BLaER1 treated with 17β-estradiol and CSF1 and Interleukin-3, amounts not matched to agents 10 nM and 100 nM (cell line): ENCODE measurements at regions not wholly inside any gene's neighbourhood (a gene's known extent, or its start where the extent isn't known, plus 50 kb on each side); places are given as distances from the start of the nearest gene placed in this dataset.

Experiments used
- H3K27ac ChIP-seq, 11 experiments: shearing (Covaris generic); formaldehyde crosslinking; 2 replicates each; pipeline ENCODE4 v1.8.1; 2022
- H3K27me3 ChIP-seq, 11 experiments: shearing (Covaris generic); formaldehyde crosslinking; 2 replicates each; pipeline ENCODE4 v1.8.1; 2022
- H3K36me3 ChIP-seq, 11 experiments: shearing (Covaris generic); formaldehyde crosslinking; 2 replicates each; pipeline ENCODE4 v1.8.1; 2022
- H3K4me1 ChIP-seq, 10 experiments: shearing (Covaris generic); formaldehyde crosslinking; 2 replicates each; pipeline ENCODE4 v1.8.1; 2022
- H3K4me2 ChIP-seq, 11 experiments: shearing (Covaris generic); formaldehyde crosslinking; 2 replicates each; pipeline ENCODE4 v1.8.1; 2022
- H3K4me3 ChIP-seq, 10 experiments: shearing (Covaris generic); formaldehyde crosslinking; 2 replicates each; pipeline ENCODE4 v1.8.1; 2022
- H3K9ac ChIP-seq, 11 experiments: shearing (Covaris generic); formaldehyde crosslinking; 2 replicates each; pipeline ENCODE4 v1.8.1; 2022
- H3K9me3 ChIP-seq, 11 experiments: shearing (Covaris generic); formaldehyde crosslinking; replicated peaks in 1 of 11; 2 replicates each; pipeline ENCODE4 v1.8.1; 2022
- H4K20me1 ChIP-seq, 11 experiments: shearing (Covaris generic); formaldehyde crosslinking; 2 replicates each; pipeline ENCODE4 v1.8.1; 2022
- Cebpa-rat ChIP-seq, 11 experiments: shearing (Covaris generic); IDR thresholded peaks; 2 replicates each; pipeline ENCODE4 v1.8.1; 2022

- H4K20me1 ChIP-seq, result no peaks in the 10 kb centered on the region
Observed at GRCh38 chr13:47545201-47546024, 455.7 kb downstream of the SUCLA2 start.

GRCh38 chr13:47539317-47539716 lies 461.8 kb downstream of the SUCLA2 start:
- Histone ChIP-seq H3K27me3 (no peaks in the 10 kb centered on the region), H3K4me2 (no peak overlapping the region), H3K27ac (no peak overlapping the region), H3K9me3 (peaks cover 0 to 12% (median 2%) of the 10 kb centered on the region in 11 experiments; a peak in 9 of 22 replicates), H3K4me3 (no peak overlapping the region), H3K36me3 (no peaks in the 10 kb centered on the region), H4K20me1 (no peaks in the 10 kb centered on the region), H3K9ac (no peak overlapping the region), H3K4me1 (no peaks in the 10 kb centered on the region)
- TF ChIP-seq Cebpa-rat (IDR thresholded peaks at IDR 0.05), result no peak

More at GRCh38 chr13:47545201-47546024, 455.7 kb downstream of the SUCLA2 start:
- no peak overlapping the region for H3K27ac ChIP-seq
- no peak overlapping the region for H3K4me2 ChIP-seq
- H3K27me3 ChIP-seq, result no peaks in the 10 kb centered on the region
- no peaks in the 10 kb centered on the region for H3K9me3 ChIP-seq
- no peak for TF ChIP-seq Cebpa-rat (IDR thresholded peaks at IDR 0.05)
- H3K4me1 ChIP-seq, result no peaks in the 10 kb centered on the region
- H3K9ac ChIP-seq, result no peak overlapping the region
- H3K36me3 ChIP-seq, result no peaks in the 10 kb centered on the region
- no peak overlapping the region for H3K4me3 ChIP-seq

DNA sequence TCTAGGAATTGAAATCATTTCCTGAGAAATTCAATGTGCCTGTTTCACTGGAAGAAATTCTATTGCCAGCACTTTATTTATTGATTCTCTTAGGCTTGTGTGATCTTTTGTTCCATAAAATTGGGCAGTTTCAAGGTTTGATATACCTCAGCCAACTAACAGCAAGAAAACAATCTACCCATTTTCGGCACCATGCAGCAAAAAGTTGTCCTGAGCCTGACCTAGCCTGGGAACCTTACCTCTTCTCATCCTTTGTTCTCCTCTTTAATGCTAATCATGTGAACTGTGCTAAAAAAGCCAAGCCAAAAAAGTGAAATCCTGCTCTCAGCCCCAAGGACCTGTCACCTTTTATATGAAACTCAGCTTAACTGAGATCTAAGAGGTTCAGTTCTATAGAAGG lies 477.3 kb downstream of the SUCLA2 start:
- peaks cover 7 to 15% (median 12%) of the 10 kb centered on the region in 11 experiments; a peak in 20 of 22 replicates for H3K9me3 ChIP-seq
- H3K9ac ChIP-seq, result no peak overlapping the region
- H3K27me3 ChIP-seq, result no peaks in the 10 kb centered on the region
- H3K27ac ChIP-seq, result no peak overlapping the region
- peaks cover 8 to 16% (median 13%) of the 10 kb centered on the region in 10 experiments; a peak in 18 of 20 replicates for H3K4me1 ChIP-seq
- H3K4me3 ChIP-seq, result no peak overlapping the region
- no peak for TF ChIP-seq Cebpa-rat (IDR thresholded peaks at IDR 0.05)
- H3K36me3 ChIP-seq, result no peaks in the 10 kb centered on the region
- H4K20me1 ChIP-seq, result no peaks in the 10 kb centered on the region
- H3K4me2 ChIP-seq, result no peak overlapping the region

GRCh38 chr13:47521890-47522487 lies 479.1 kb downstream of the SUCLA2 start:
- no peak overlapping the region for H3K9ac ChIP-seq
- peaks cover 7 to 17% (median 12%) of the 10 kb centered on the region in 11 experiments; a peak in 20 of 22 replicates for H3K9me3 ChIP-seq
- H3K4me2 ChIP-seq, result no peak overlapping the region
- no peaks in the 10 kb centered on the region for H4K20me1 ChIP-seq
- no peak overlapping the region for H3K4me3 ChIP-seq
- no peaks in the 10 kb centered on the region for H3K27me3 ChIP-seq
- H3K4me1 ChIP-seq, result peaks cover 8 to 16% (median 13%) of the 10 kb centered on the region in 10 experiments; a peak in 18 of 20 replicates
- peak overlapping the region in 1 of 11 experiments; percentile 27; a peak in 1 of 22 replicates for H3K27ac ChIP-seq
- H3K36me3 ChIP-seq, result no peaks in the 10 kb centered on the region
- no peak for TF ChIP-seq Cebpa-rat (IDR thresholded peaks at IDR 0.05)

- peaks cover 20 to 37% (median 25%) of the 10 kb centered on the region in 11 experiments for H3K9me3 ChIP-seq
- peak overlapping the region in 3 of 11 experiments; percentile 2 to 30 (median 9); a peak in 2 of 22 replicates for H3K27ac ChIP-seq
- no peaks in the 10 kb centered on the region for H4K20me1 ChIP-seq
- no peaks in the 10 kb centered on the region for H3K36me3 ChIP-seq
- no peaks in the 10 kb centered on the region for H3K27me3 ChIP-seq
- TF ChIP-seq Cebpa-rat (IDR thresholded peaks at IDR 0.05), result no peak
- peak overlapping the region; percentile 12 to 68 (median 57) for H3K4me2 ChIP-seq
- H3K9ac ChIP-seq, result no peak overlapping the region
- H3K4me3 ChIP-seq, result no peak overlapping the region
- H3K4me1 ChIP-seq, result peaks cover 8 to 16% (median 13%) of the 10 kb centered on the region in 10 experiments; a peak in 18 of 20 replicates
Observed at GRCh38 chr13:47519626-47520025, 481.4 kb downstream of the SUCLA2 start.

DNA sequence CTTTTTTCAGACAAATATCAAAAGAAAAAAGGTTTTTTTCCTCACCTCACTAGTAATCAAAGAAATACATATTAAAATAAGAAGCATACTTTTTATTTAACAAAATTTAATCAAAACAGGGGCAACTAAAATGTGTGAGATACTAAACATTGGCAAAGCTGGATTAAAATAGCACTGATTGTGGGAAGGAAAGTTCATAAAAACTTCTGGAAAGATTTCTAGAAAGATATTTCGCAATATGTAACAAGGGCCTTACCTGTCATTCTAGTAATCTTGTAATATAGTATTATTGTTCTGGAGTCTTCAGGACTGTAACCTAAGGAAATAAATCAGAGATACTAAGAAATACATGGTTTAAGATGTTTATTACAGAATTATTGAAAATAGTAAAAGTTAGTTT lies 482.5 kb downstream of the SUCLA2 start:
- H3K27me3 ChIP-seq, result no peaks in the 10 kb centered on the region
- peaks cover 23 to 43% (median 32%) of the 10 kb centered on the region in 11 experiments for H3K9me3 ChIP-seq
- no peak overlapping the region for H3K4me2 ChIP-seq
- TF ChIP-seq Cebpa-rat (IDR thresholded peaks at IDR 0.05), result peak in 2 of 11 experiments; percentile 62 to 81; a peak in 4 of 22 replicates
- H3K4me1 ChIP-seq, result peaks cover 8 to 16% (median 13%) of the 10 kb centered on the region in 10 experiments; a peak in 18 of 20 replicates
- no peak overlapping the region for H3K4me3 ChIP-seq
- no peak overlapping the region for H3K27ac ChIP-seq
- H3K36me3 ChIP-seq, result no peaks in the 10 kb centered on the region
- H4K20me1 ChIP-seq, result no peaks in the 10 kb centered on the region
- no peak overlapping the region for H3K9ac ChIP-seq

- Histone ChIP-seq H3K4me2 (no peak overlapping the region), H3K27ac (no peak overlapping the region), H4K20me1 (no peaks in the 10 kb centered on the region), H3K9ac (no peak overlapping the region), H3K9me3 (peaks cover 12 to 22% (median 20%) of the 10 kb centered on the region in 11 experiments), H3K36me3 (no peaks in the 10 kb centered on the region), H3K4me3 (no peak overlapping the region), H3K4me1 (no peaks in the 10 kb centered on the region), H3K27me3 (no peaks in the 10 kb centered on the region)
- TF ChIP-seq Cebpa-rat (IDR thresholded peaks at IDR 0.05), result no peak
Observed at GRCh38 chr13:47511647-47512046, 489.4 kb downstream of the SUCLA2 start.

DNA sequence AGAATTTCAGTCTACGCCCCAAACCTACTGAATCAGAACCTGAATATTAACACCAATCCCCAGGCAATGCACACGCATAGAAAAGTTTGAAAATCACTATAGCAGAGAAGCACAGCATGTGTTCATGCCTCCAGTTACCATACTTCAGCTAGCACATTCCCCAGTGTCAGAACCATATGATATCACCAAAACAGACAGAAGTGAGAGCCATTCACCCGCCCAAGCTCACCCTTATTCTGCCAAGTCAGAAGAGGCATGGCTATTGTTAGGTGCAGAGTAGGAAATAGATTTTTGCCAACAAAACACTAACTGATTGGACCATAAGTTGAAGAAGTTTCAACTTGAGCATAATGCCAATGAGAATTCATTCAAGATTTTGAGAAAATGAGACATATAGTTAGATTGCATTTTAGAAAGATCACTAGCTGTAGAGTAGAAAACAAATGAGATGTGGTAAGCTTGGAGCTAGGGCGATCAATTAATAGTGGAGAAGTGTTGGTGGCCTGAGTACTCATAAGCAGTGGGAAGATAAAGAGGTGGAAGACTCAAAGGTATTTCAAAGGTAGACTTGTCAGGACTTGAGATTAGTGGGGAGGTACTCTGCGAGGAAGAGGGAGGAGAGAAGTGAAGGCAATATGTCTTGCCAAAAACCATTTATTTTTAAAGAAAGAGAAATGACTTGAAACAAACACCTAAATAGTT lies 492.4 kb downstream of the SUCLA2 start:
- H3K27me3 ChIP-seq, result no peaks in the 10 kb centered on the region
- TF ChIP-seq Cebpa-rat (IDR thresholded peaks at IDR 0.05), result no peak
- no peak overlapping the region for H3K4me3 ChIP-seq
- no peaks in the 10 kb centered on the region for H4K20me1 ChIP-seq
- no peak overlapping the region for H3K27ac ChIP-seq
- H3K36me3 ChIP-seq, result no peaks in the 10 kb centered on the region
- H3K9ac ChIP-seq, result no peak overlapping the region
- no peak overlapping the region for H3K4me2 ChIP-seq
- no peaks in the 10 kb centered on the region; a peak in 2 of 22 replicates for H3K9me3 ChIP-seq
- no peaks in the 10 kb centered on the region for H3K4me1 ChIP-seq

GRCh38 chr13:47503475-47503874 lies 497.6 kb downstream of the SUCLA2 start:
- Histone ChIP-seq H3K9me3 (no peaks in the 10 kb centered on the region), H3K4me2 (no peak overlapping the region), H3K4me3 (no peak overlapping the region), H3K36me3 (no peaks in the 10 kb centered on the region), H3K4me1 (peaks cover 1 to 38% (median 18%) of the 10 kb centered on the region in 10 experiments), H3K27ac (no peak overlapping the region), H4K20me1 (no peaks in the 10 kb centered on the region), H3K9ac (no peak overlapping the region), H3K27me3 (no peaks in the 10 kb centered on the region)
- no peak for TF ChIP-seq Cebpa-rat (IDR thresholded peaks at IDR 0.05)
